ENCODE measurements at regions not wholly inside any gene's neighbourhood (a gene's known extent, or its start where the extent isn't known, plus 50 kb on each side); places are given as distances from the start of the nearest gene placed in this dataset.

- no peaks in the 10 kb centered on the region for H3K9me3 Mint-ChIP-seq (ENCODE audit: insufficient read depth)
- H2AFZ ChIP-seq (ENCODE audit: insufficient read depth, low read depth, low read length, poor library complexity, severe bottlenecking), result no peak overlapping the region
- intact Hi-C loops (cut with micrococcal nuclease), result no loop called here
Measured at GRCh38 chr4:103423261-103423660, 225.1 kb upstream of the CENPE start.

More at GRCh38 chr4:103423261-103423660, 225.1 kb upstream of the CENPE start:
- no peak overlapping the region for H3K27ac Mint-ChIP-seq
- H3K27me3 ChIP-seq (replicated peaks in 1 of 4; ENCODE audit: control extremely low read depth in 1 of 4, control insufficient read depth in 3 of 4, insufficient read depth in 4 of 4, low read length in 3 of 4), result no peaks in the 10 kb centered on the region
- no peaks in the 10 kb centered on the region for H3K4me1 Mint-ChIP-seq
- no peaks in the 10 kb centered on the region for H3K79me2 ChIP-seq (ENCODE audit: control insufficient read depth, insufficient read depth, low read length)
- H3K4me3 ChIP-seq (ENCODE audit: control extremely low read depth in 1 of 5, extremely low read depth in 1 of 5, insufficient read depth in 1 of 5, low read depth in 2 of 5, low read length in 4 of 5), result no peak overlapping the region
- TF ChIP-seq CTCF (IDR thresholded peaks at IDR 0.05) (no peak), EZH2 (IDR thresholded peaks at IDR 0.05; ENCODE audit: borderline replicate concordance, insufficient read depth, low read depth, low read length, poor library complexity, severe bottlenecking) (no peak)
- ATAC-seq (ENCODE audit: low read depth) (no peak), DNase-seq (no peak)
- no peak overlapping the region for H3K27ac ChIP-seq (ENCODE audit: low read length in 2 of 2)
- ChIA-PET CTCF (no interaction called here), POLR2A (no interaction called here)
- no peak overlapping the region for H3K4me2 ChIP-seq (replicated peaks; ENCODE audit: low read depth, low read length, poor library complexity, severe bottlenecking)
- no peak overlapping the region for H3K9ac ChIP-seq (ENCODE audit: low read length)
- H3K4me1 ChIP-seq (ENCODE audit: control insufficient read depth in 2 of 2, insufficient read depth in 2 of 2, low read length in 2 of 2), result no peaks in the 10 kb centered on the region
- WGBS (ENCODE audit: insufficient coverage), result no CpG with 5 or more reads among the region's 2 CpGs
- H3K4me3 Mint-ChIP-seq, result no peak overlapping the region
- H3K9me3 ChIP-seq (ENCODE audit: control extremely low read depth in 1 of 3, control insufficient read depth in 2 of 3, insufficient read depth in 1 of 3, low read length in 2 of 3), result no peaks in the 10 kb centered on the region
- no peaks in the 10 kb centered on the region for H3K27me3 Mint-ChIP-seq
- no peaks in the 10 kb centered on the region for H4K20me1 ChIP-seq (ENCODE audit: control insufficient read depth, insufficient read depth, low read length, poor library complexity, severe bottlenecking)
- H3K36me3 ChIP-seq (replicated peaks in 1 of 2; ENCODE audit: control extremely low read depth in 1 of 2, control insufficient read depth in 1 of 2, extremely low read depth in 1 of 2, insufficient read depth in 2 of 2, low read length in 1 of 2), result no peaks in the 10 kb centered on the region

Data from B cell (primary cell).